GM19452 (cell line): ENCODE measurements at regions not wholly inside any gene's neighbourhood (a gene's known extent, or its start where the extent isn't known, plus 50 kb on each side); places are given as distances from the start of the nearest gene placed in this dataset.
"Not testable (repeated sequence)": the region's sequence is repeated elsewhere in the genome, so short reads cannot be mapped to it uniquely, and the experiment has no call there.

Source experiments
- ATAC-seq: cut with Tn5 transposase; IDR thresholded peaks from one replicate; pipeline ENCODE4 v1.9.1; 2021; ENCODE audit not compliant: unreplicated experiment

DNA sequence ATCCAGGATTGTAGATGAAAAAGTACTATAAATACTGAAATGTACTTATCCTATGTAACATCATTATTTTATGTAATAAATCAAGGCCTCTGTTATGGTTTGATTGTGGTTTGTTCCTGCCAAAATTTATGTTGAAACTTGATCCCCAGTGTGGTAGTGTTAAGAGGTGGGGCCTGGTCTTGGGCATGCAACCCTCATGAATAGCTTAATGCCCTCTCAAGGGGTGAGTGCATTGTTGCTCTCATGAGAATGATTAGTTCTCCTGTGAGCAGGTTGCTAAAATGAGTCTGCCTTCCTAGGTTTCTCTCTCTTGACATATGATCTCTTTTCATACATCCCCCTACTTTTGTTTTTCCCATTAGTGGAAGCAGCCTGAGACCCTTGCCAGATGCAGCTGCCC is 915.4 kb downstream of the TSN start:
- ATAC-seq: no peak

DNA sequence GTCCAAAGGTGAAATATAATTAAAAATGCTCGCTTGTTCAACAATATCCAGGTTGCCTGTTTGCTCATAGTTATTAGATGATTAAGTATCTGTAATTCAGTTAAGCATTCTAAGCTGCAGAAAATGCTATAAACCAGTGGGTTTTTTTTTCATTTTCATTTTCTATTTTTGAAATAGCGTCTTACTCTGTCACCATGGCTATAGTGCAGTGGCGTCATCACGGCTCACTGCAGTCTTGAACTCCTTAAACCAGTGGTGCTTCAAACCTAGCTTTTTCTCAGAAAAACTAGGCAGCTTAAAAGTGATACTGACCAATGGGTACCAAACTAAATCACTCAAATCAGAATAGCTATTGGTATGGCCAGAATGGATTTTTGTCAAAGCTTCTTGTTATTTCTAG is 925.2 kb downstream of the TSN start:
- no peak for ATAC-seq

DNA sequence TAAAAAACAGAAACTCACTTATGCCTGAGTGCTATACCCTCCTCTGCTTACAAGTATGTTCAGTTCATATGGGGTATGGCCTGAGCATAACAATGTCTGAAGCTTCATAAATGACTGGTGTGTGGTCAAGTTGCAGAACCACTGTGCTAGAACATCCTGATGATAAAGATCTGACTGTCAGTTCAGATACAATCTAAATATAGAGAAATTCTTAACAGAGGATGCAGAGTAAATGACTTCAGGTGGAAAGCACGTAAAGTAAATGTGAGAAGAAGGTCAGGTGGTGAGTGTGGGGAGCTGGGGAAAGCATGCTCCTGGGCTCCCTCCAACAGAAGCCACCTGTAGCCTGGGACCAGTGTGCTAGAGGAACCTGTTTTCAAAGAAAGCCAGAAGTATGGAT is 926.2 kb downstream of the TSN start:
- no peak for ATAC-seq

GRCh38 chr2:122682356-122682755 is 926.9 kb downstream of the TSN start:
- ATAC-seq: no peak

- ATAC-seq: no peak
Measured at GRCh38 chr2:122683018-122683417, 927.6 kb downstream of the TSN start.

DNA sequence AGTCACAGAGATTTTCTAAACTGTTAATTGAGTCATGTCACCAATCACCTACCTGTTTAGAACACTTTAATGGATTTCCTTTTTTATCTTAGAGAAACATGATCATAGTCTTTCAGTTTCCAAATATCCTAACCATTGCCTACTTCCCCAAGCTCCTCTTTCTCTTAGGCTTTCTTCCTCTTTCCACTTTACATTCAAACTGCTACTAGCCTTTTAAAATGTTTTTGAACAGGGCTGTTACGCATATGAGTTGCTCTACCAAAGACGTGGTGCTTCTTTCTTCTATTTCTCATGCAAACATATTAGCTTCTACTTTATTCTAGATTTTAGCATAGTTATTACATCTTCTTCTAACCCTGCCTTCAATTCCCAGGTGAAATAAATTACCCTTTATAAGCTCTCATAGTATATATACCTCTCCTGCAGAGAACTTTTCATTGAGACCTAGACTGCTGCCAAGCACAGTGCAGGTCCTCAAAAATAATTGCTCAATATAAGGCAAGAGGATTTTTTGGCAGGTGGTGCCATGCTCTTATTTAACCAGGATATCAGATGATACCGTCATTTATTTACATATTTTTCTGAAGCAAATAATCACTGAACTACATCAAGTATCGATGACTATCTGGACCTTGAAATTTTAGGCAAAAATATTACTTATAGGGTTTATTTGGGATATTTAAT is 937.1 kb downstream of the TSN start:
- ATAC-seq: no peak

GRCh38 chr2:122697415-122697814 is 942.0 kb downstream of the TSN start:
- ATAC-seq: no peak

GRCh38 chr2:122703676-122704075 is 948.2 kb downstream of the TSN start:
- ATAC-seq: no peak

- no peak for ATAC-seq
Measured at GRCh38 chr2:122704109-122704563, 948.7 kb downstream of the TSN start.

- no peak for ATAC-seq
Measured at GRCh38 chr2:122705746-122706145, 950.3 kb downstream of the TSN start.

DNA sequence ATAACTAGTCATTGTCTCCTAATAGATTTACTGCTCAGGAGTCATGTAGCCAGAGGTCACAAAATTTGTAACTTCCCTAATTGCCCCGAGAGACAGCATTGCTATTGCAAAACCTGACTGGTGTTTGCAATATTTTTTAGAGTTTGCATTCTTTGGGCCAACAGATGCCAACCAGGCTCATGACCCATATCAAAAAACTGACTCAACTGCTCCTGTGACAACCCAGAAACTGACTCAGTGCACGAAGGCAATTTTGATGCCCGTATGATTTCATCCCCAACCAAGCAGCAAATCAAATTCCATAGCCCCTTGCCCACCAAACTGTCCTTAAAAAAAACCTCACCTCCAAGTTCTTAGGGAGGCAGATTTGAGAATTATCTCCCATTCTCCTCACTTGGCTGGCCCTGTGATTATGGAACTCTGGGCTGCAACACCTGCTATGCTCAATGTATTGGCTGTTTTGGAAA is 951.3 kb downstream of the TSN start:
- ATAC-seq: no peak

- peak; percentile 57 for ATAC-seq
Measured at GRCh38 chr2:122707224-122707824, 951.9 kb downstream of the TSN start.

DNA sequence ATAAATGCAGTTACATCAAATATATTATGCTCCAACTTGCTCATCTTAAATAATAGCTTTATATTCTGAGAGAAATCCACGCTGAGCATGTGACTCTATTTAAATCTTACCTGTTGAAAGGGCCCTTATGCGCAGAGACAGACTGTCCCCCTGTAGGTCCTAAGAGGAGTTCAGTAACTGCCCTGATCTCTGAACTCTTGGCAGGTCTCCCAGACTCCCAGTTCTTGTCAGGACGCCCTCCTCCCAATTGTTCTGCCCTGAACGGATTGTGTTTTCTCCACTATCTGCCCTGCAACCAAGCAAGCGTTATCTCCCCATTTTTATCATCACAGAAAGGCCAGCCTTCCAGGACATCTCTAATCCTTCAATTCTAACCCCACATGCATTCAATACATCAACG is 954.6 kb downstream of the TSN start:
- ATAC-seq: no peak

- no peak for ATAC-seq
Measured at GRCh38 chr2:122713800-122714199, 958.3 kb downstream of the TSN start.

GRCh38 chr2:122720822-122721221 is 965.4 kb downstream of the TSN start:
- not testable (repeated sequence) for ATAC-seq

GRCh38 chr2:122734766-122735424 is 979.4 kb downstream of the TSN start:
- no peak for ATAC-seq

GRCh38 chr2:122736279-122736678 is 980.8 kb downstream of the TSN start:
- no peak for ATAC-seq

- ATAC-seq: peak; percentile 74
Measured at GRCh38 chr2:122737429-122738077, 982.1 kb downstream of the TSN start.

GRCh38 chr2:122739732-122740593 is 984.5 kb downstream of the TSN start:
- no peak for ATAC-seq

DNA sequence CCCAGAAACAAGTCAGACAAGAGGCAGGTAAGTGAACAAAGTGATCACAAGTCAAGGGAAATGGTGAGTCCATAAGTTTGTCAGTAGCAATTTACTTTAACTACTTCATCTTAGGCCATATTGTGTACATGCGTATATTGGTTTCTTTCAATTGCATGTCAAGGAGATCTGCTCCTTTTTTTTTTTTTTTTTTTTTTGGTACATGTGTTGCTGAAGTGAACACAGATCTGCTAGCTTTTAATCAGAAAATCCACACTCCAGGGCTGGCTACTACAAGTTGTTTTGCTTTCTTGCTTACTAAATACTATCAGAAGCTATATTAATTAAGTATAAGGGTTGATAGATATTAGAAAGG is 985.1 kb downstream of the TSN start:
- no peak for ATAC-seq

DNA sequence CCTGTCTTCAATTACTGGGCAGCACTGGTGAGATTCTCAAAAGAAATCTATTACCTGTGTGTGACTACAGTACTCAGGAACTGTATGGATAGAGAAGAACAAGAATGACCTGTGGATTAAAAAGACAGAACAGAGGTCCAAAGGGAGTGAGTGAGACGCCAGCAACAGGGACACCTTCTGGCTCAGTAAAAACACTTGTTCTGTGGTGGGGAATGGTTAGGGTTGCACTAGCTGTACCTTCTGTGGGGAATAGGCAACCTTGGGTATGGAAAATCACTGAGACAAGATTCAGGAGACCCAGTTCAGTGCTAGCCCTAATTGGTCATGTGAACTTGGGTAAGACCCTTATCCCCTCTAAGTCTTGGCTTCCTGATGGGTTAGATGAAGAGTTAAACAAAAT is 986.0 kb downstream of the TSN start:
- no peak for ATAC-seq
